ENCODE measurements at regions not wholly inside any gene's neighbourhood (a gene's known extent, or its start where the extent isn't known, plus 50 kb on each side); places are given as distances from the start of the nearest gene placed in this dataset.

- no peak overlapping the region for H3K27ac ChIP-seq
- ATAC-seq (ENCODE audit: insufficient number of reproducible peaks, low FRiP score, low read depth) (no peak), DNase-seq (ENCODE audit: low spot score) (no peak)
- no peak for TF ChIP-seq CTCF (IDR thresholded peaks at IDR 0.05)
- no peaks in the 10 kb centered on the region for H3K9me3 ChIP-seq
- H3K4me1 ChIP-seq (ENCODE audit: control insufficient read depth in 1 of 2, low read depth in 2 of 2) = no peaks in the 10 kb centered on the region
- H3K4me3 ChIP-seq = no peak overlapping the region
- no peaks in the 10 kb centered on the region for H3K36me3 ChIP-seq
- H3K27me3 ChIP-seq (replicated peaks; ENCODE audit: insufficient read depth) = no peaks in the 10 kb centered on the region
Measured at GRCh38 chr7:67599331-67600062, 602.9 kb downstream of the TYW1 start.

DNA sequence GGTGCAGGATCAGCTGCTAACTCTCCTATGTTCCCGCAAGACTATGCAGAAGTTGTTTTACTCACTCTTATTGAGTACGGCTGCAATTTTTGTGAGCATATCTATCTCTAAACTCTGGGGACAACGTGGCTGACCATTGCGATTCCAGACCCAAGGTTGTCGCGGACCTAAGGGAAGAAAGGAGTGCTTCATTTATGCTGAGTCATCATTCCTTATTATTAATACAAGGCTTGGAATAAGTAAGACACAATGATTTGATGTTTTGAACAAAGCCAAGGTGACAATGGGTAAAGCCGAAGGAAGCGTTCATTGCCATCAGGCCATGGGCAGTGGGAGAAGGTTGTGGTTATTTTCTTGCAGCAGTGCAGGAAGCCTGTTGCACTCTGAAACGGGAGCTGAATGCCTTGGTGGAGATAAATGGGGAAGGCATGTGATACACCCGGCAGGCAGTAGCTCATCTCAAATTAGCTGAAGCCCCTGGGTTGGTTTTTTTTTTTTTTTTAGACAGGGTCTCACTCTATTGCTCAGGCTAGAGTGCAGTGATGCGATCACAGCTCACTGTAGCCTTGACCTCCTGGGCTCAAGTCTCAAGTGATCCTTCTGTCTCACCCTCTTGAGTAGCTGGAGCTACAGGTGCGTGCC, 605.7 kb downstream of the TYW1 start:
- no peak overlapping the region for H3K4me3 ChIP-seq
- no peak overlapping the region for H3K27ac ChIP-seq
- no peaks in the 10 kb centered on the region for H3K36me3 ChIP-seq
- DNase-seq (ENCODE audit: low spot score) (no peak), ATAC-seq (ENCODE audit: insufficient number of reproducible peaks, low FRiP score, low read depth) (no peak)
- H3K27me3 ChIP-seq (replicated peaks; ENCODE audit: insufficient read depth) = no peaks in the 10 kb centered on the region
- H3K9me3 ChIP-seq = no peaks in the 10 kb centered on the region
- no peak for TF ChIP-seq CTCF (IDR thresholded peaks at IDR 0.05)
- H3K4me1 ChIP-seq (ENCODE audit: control insufficient read depth in 1 of 2, low read depth in 2 of 2) = no peaks in the 10 kb centered on the region

DNA sequence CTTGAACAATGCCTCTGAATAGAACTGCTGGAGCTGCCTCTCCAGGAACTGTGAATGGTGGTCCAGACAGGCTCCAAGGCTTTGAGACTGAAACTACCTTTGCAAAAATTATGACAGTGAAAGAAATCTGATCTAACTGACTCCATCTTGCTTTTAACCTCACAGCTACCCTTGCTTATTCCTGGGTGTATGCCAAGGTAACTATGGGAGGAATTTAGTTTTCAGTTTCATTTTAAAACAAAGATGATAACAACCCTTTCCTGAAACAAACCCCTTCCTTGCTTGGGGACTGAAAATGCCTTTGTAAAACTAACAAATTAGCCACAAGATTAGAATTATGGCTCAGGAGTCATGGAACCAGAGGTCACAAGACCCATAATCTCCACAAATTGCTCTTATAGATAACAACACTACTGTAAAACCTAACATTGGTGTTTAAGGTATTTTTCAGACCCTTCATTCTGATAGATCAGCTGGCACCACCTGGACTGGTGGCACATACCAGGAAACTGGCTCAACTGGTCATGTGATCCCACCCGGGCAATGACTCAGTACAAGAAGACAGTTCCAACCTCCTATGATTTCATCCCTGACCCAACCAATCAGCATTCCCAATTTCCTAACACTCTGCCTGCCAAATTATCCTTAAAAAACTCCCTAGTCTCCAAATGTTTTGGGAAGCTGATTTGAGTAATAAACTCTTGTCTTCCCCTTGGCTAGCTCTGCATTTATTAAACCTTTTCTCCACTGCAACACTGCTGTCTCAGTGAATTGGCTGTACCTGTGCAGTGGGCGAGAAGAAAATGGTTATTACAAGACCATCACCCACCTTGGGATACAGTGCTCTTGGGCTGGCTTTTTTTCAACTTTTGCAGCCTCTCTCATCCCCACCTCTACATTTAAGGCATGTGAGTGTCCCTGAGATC, 608.1 kb downstream of the TYW1 start:
- Histone ChIP-seq H3K27ac (no peak overlapping the region), H3K9me3 (no peaks in the 10 kb centered on the region), H3K4me1 (ENCODE audit: control insufficient read depth in 1 of 2, low read depth in 2 of 2) (no peaks in the 10 kb centered on the region), H3K27me3 (replicated peaks; ENCODE audit: insufficient read depth) (no peaks in the 10 kb centered on the region), H3K4me3 (no peak overlapping the region), H3K36me3 (no peaks in the 10 kb centered on the region)
- DNase-seq (ENCODE audit: low spot score) (no peak), ATAC-seq (ENCODE audit: insufficient number of reproducible peaks, low FRiP score, low read depth) (no peak)
- no peak for TF ChIP-seq CTCF (IDR thresholded peaks at IDR 0.05)

GRCh38 chr7:67608806-67609205, 612.2 kb downstream of the TYW1 start:
- ATAC-seq (ENCODE audit: insufficient number of reproducible peaks, low FRiP score, low read depth) = no peak
- H3K27me3 ChIP-seq (replicated peaks; ENCODE audit: insufficient read depth) = no peaks in the 10 kb centered on the region
- H3K4me3 ChIP-seq = no peak overlapping the region
- no peak overlapping the region for H3K27ac ChIP-seq
- no peaks in the 10 kb centered on the region for H3K36me3 ChIP-seq
- TF ChIP-seq CTCF (IDR thresholded peaks at IDR 0.05) = no peak
- H3K9me3 ChIP-seq = peaks cover 3% of the 10 kb centered on the region
- H3K4me1 ChIP-seq (ENCODE audit: control insufficient read depth in 1 of 2, low read depth in 2 of 2) = no peaks in the 10 kb centered on the region
- DNase-seq (ENCODE audit: low spot score) = no peak

- H3K36me3 ChIP-seq = no peaks in the 10 kb centered on the region
- no peak for TF ChIP-seq CTCF (IDR thresholded peaks at IDR 0.05)
- ATAC-seq (ENCODE audit: insufficient number of reproducible peaks, low FRiP score, low read depth) = no peak
- peaks cover 3% of the 10 kb centered on the region for H3K9me3 ChIP-seq
- no peak overlapping the region for H3K27ac ChIP-seq
- H3K4me3 ChIP-seq = no peak overlapping the region
- H3K27me3 ChIP-seq (replicated peaks; ENCODE audit: insufficient read depth) = no peaks in the 10 kb centered on the region
- no peak for DNase-seq (ENCODE audit: low spot score)
- no peaks in the 10 kb centered on the region for H3K4me1 ChIP-seq (ENCODE audit: control insufficient read depth in 1 of 2, low read depth in 2 of 2)
Measured at GRCh38 chr7:67610897-67611296, 614.3 kb downstream of the TYW1 start.
